WI38 (cell line): ENCODE measurements at regions not wholly inside any gene's neighbourhood (a gene's known extent, or its start where the extent isn't known, plus 50 kb on each side); places are given as distances from the start of the nearest gene placed in this dataset.

ENCODE experiments used
- H3K4me3 ChIP-seq: 2 replicates; pipeline ENCODE4 v1.5.1; 2011; ENCODE audit warnings: low read depth, mild to moderate bottlenecking, control low read depth, low read length
- CTCF ChIP-seq: IDR thresholded peaks from 2 replicates; pipeline ENCODE4 v1.5.1; 2012; ENCODE audit warnings: low read depth, mild to moderate bottlenecking, control low read depth, low read length

DNA sequence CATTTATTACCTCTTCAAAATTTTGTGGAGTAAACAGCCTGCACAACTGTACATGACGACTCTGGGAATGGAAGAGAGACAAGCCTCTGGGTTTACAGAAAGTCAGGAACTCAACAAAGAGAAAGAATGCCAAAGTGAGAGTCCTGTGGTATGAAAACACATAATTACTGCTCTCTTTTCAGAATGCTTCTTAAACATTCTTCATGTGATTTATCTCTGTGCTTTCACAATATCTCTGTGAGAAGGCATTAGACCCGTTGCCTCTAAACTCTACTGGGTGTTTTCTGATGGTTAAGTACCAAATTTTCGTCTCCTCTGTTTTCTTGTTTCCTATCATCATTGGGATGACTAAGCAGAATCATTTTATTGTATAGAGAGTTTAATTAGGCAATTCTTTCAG, 966.6 kb upstream of the SLIT2 start:
- no peak overlapping the region for H3K4me3 ChIP-seq
- no peak for TF ChIP-seq CTCF

DNA sequence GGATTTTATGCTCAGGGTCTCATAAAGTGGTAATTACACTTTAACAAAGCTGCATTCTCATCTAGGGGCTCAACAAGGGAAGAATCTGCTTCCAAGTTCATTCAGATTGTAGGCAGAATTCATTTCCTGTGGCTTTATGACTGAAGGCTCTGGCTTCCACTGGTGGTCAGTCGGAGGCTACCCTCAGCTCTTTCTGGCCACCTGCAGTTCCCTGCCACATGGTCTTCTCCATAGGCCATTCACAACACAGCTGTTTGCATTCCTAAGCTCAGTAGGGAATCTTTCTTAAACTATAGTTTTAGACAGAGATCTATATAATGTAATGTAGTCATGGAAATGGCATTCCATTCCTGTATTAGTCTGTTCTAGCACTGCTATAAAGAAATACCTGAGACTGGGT, 973.0 kb upstream of the SLIT2 start:
- H3K4me3 ChIP-seq: no peak overlapping the region
- no peak for TF ChIP-seq CTCF

GRCh38 chr4:19266566-19266965, 985.1 kb upstream of the SLIT2 start:
- TF ChIP-seq CTCF: no peak
- no peak overlapping the region for H3K4me3 ChIP-seq

GRCh38 chr4:19262467-19262866, 989.2 kb upstream of the SLIT2 start:
- TF ChIP-seq CTCF: no peak
- peak overlapping the region; percentile 21 for H3K4me3 ChIP-seq

GRCh38 chr4:19260346-19260745, 991.4 kb upstream of the SLIT2 start:
- H3K4me3 ChIP-seq: no peak overlapping the region

DNA sequence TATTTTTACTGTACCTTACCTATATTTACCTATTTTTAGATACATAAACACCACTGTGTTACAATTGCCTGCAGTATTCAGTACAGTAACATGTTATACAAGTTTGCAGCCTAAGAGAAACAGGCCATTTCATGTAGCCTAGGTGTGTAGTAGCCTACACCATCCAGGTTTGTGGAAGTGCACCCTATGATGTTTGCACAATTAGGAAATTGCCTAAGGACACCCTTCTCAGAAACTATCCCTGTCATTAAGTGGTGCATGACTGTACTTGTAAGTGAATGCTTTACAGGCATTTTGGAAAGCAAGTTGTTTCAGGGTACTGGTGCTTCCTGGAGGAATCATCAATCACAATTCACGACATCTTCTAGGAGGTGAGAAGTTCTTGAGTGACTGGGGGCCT, 991.8 kb upstream of the SLIT2 start:
- TF ChIP-seq CTCF: no peak

More at GRCh38 chr4:19260346-19260745, 991.4 kb upstream of the SLIT2 start:
- no peak for TF ChIP-seq CTCF

GRCh38 chr4:19256823-19257222, 994.9 kb upstream of the SLIT2 start:
- no peak for TF ChIP-seq CTCF
- H3K4me3 ChIP-seq: no peak overlapping the region

More for the DNA sequence above, 991.8 kb upstream of the SLIT2 start:
- H3K4me3 ChIP-seq: no peak overlapping the region
